ENCODE measurements at regions not wholly inside any gene's neighbourhood (a gene's known extent, or its start where the extent isn't known, plus 50 kb on each side); places are given as distances from the start of the nearest gene placed in this dataset.

DNA sequence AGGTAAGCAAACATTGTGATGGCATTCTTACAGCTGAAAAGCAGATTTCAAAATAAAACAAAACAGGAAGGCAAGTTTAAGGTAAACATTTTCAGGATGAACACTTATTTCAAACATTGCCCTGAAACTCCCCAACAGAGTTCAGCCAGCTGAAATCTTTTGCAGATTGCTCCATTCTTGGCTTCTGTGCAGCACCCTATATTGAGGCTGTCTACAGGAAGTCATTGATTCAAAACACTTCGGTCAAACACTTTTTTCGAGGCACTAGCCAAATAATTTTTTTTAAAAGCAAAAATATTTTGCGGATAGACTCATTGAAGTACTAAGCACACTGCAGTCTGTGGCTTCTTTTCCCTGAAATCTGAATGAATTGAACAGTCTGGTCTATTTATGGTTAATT is 318.1 kb upstream of the PDE3A start:
- Histone ChIP-seq H3K9me3 (ENCODE audit: low read length) (no peaks in the 10 kb centered on the region), H3K9me2 (ENCODE audit: insufficient read depth, low read length) (no peaks in the 10 kb centered on the region), H3K36me3 (ENCODE audit: insufficient read depth, low read length) (no peaks in the 10 kb centered on the region), H3K4me2 (ENCODE audit: low read length) (no peak overlapping the region), H3K4me1 (ENCODE audit: insufficient read depth, low read length, poor library complexity, severe bottlenecking) (no peaks in the 10 kb centered on the region), H3K27ac (ENCODE audit: low read depth, low read length, poor library complexity, severe bottlenecking) (no peak overlapping the region), H3K4me3 (ENCODE audit: low read depth, low read length, poor library complexity, severe bottlenecking) (no peak overlapping the region), H3K79me2 (ENCODE audit: insufficient read depth, low read depth, low read length) (no peaks in the 10 kb centered on the region), H2AFZ (ENCODE audit: low read length) (no peak overlapping the region), H4K20me1 (ENCODE audit: insufficient read depth, low read length) (no peaks in the 10 kb centered on the region)
- ChIA-PET POLR2A (no interaction called here), CTCF (ENCODE audit: unreplicated experiment) (no interaction called here)
- BruUV-seq (replicated peaks), result no TSS peak
- DNase-seq (ENCODE audit: low spot score), result no peak
- no peak for TF ChIP-seq EZH2phosphoT487 (IDR thresholded peaks at IDR 0.05; ENCODE audit: borderline replicate concordance, low read depth, low read length)
- TF ChIP-seq, protein P1, sequence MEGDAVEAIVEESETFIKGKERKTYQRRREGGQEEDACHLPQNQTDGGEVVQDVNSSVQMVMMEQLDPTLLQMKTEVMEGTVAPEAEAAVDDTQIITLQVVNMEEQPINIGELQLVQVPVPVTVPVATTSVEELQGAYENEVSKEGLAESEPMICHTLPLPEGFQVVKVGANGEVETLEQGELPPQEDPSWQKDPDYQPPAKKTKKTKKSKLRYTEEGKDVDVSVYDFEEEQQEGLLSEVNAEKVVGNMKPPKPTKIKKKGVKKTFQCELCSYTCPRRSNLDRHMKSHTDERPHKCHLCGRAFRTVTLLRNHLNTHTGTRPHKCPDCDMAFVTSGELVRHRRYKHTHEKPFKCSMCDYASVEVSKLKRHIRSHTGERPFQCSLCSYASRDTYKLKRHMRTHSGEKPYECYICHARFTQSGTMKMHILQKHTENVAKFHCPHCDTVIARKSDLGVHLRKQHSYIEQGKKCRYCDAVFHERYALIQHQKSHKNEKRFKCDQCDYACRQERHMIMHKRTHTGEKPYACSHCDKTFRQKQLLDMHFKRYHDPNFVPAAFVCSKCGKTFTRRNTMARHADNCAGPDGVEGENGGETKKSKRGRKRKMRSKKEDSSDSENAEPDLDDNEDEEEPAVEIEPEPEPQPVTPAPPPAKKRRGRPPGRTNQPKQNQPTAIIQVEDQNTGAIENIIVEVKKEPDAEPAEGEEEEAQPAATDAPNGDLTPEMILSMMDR (conservative IDR thresholded peaks at IDR 0.05; ENCODE audit: low read length), result no peak
- intact Hi-C loops (cut with micrococcal nuclease; ENCODE audit: unreplicated experiment), result no loop called here

DNA sequence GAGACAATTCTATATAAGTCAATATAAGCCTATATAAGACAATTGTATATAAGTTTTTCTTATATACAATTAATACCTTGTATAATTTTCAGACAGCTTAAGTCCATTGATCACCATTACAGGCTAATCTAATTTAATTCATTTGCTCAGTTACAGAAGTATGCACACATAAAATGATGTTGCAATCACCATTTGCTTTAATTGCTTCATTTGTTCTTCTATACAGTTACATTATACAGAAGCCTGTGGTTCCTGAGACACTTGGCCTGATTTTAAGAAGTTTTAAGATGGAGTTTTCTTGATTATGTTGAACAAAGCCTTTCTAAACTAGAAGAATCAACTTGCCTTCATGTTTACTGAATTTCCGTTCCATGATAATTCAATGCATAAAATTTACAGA is 314.6 kb upstream of the PDE3A start:
- no TSS peak for BruUV-seq (replicated peaks)
- Histone ChIP-seq H4K20me1 (ENCODE audit: insufficient read depth, low read length) (no peaks in the 10 kb centered on the region), H2AFZ (ENCODE audit: low read length) (no peak overlapping the region), H3K36me3 (ENCODE audit: insufficient read depth, low read length) (no peaks in the 10 kb centered on the region), H3K9me3 (ENCODE audit: low read length) (no peaks in the 10 kb centered on the region), H3K9me2 (ENCODE audit: insufficient read depth, low read length) (no peaks in the 10 kb centered on the region), H3K4me2 (ENCODE audit: low read length) (no peak overlapping the region), H3K4me1 (ENCODE audit: insufficient read depth, low read length, poor library complexity, severe bottlenecking) (no peaks in the 10 kb centered on the region), H3K27ac (ENCODE audit: low read depth, low read length, poor library complexity, severe bottlenecking) (no peak overlapping the region), H3K79me2 (ENCODE audit: insufficient read depth, low read depth, low read length) (no peaks in the 10 kb centered on the region), H3K4me3 (ENCODE audit: low read depth, low read length, poor library complexity, severe bottlenecking) (no peak overlapping the region)
- CTCF ChIA-PET (ENCODE audit: unreplicated experiment), result no interaction called here
- POLR2A ChIA-PET, result no interaction called here
- TF ChIP-seq, protein P1 (conservative IDR thresholded peaks at IDR 0.05; ENCODE audit: low read length), result no peak
- TF ChIP-seq EZH2phosphoT487 (IDR thresholded peaks at IDR 0.05; ENCODE audit: borderline replicate concordance, low read depth, low read length), result no peak
- DNase-seq (ENCODE audit: low spot score), result no peak
- intact Hi-C loops (cut with micrococcal nuclease; ENCODE audit: unreplicated experiment), result no loop called here

DNA sequence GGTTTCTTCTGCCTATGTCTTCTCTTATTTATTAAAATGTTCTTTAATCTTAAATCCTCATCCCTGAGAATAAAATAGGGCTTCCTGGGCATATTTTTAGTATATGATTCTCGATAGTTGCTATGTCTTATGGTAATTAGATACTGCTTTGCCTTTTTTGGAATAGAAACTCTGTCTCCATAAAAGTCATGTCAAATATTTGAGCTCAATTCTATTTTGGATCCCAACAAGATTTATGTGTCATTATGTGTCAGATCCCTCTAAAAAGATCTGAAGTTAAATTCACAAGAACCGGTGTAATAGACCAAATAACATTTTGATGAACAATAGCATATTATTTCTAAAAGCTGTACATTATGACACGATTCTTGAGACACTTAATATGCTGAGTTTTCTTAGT is 312.5 kb upstream of the PDE3A start:
- H3K4me1 ChIP-seq (ENCODE audit: insufficient read depth, low read length, poor library complexity, severe bottlenecking), result no peaks in the 10 kb centered on the region
- no peaks in the 10 kb centered on the region for H4K20me1 ChIP-seq (ENCODE audit: insufficient read depth, low read length)
- intact Hi-C loops (cut with micrococcal nuclease; ENCODE audit: unreplicated experiment), result no loop called here
- TF ChIP-seq, protein P1 (conservative IDR thresholded peaks at IDR 0.05; ENCODE audit: low read length), result no peak
- no peak for TF ChIP-seq EZH2phosphoT487 (IDR thresholded peaks at IDR 0.05; ENCODE audit: borderline replicate concordance, low read depth, low read length)
- ChIA-PET POLR2A (interaction anchor here (0.7 to 0.9 kb wide), 2 partner anchors 21 to 54 kb away, joined by 3 read pairs; no protein-coding TSS in a partner anchor), CTCF (ENCODE audit: unreplicated experiment) (no interaction called here)
- H3K9me3 ChIP-seq (ENCODE audit: low read length), result no peaks in the 10 kb centered on the region
- no peak overlapping the region for H3K4me2 ChIP-seq (ENCODE audit: low read length)
- H2AFZ ChIP-seq (ENCODE audit: low read length), result no peak overlapping the region
- no peaks in the 10 kb centered on the region for H3K36me3 ChIP-seq (ENCODE audit: insufficient read depth, low read length)
- no peaks in the 10 kb centered on the region for H3K9me2 ChIP-seq (ENCODE audit: insufficient read depth, low read length)
- no peak for DNase-seq (ENCODE audit: low spot score)
- H3K27ac ChIP-seq (ENCODE audit: low read depth, low read length, poor library complexity, severe bottlenecking), result no peak overlapping the region
- H3K4me3 ChIP-seq (ENCODE audit: low read depth, low read length, poor library complexity, severe bottlenecking), result no peak overlapping the region
- no TSS peak for BruUV-seq (replicated peaks)
- H3K79me2 ChIP-seq (ENCODE audit: insufficient read depth, low read depth, low read length), result no peaks in the 10 kb centered on the region
